ENCODE measurements at regions not wholly inside any gene's neighbourhood (a gene's known extent, or its start where the extent isn't known, plus 50 kb on each side); places are given as distances from the start of the nearest gene placed in this dataset.

- TF ChIP-seq, protein P1, sequence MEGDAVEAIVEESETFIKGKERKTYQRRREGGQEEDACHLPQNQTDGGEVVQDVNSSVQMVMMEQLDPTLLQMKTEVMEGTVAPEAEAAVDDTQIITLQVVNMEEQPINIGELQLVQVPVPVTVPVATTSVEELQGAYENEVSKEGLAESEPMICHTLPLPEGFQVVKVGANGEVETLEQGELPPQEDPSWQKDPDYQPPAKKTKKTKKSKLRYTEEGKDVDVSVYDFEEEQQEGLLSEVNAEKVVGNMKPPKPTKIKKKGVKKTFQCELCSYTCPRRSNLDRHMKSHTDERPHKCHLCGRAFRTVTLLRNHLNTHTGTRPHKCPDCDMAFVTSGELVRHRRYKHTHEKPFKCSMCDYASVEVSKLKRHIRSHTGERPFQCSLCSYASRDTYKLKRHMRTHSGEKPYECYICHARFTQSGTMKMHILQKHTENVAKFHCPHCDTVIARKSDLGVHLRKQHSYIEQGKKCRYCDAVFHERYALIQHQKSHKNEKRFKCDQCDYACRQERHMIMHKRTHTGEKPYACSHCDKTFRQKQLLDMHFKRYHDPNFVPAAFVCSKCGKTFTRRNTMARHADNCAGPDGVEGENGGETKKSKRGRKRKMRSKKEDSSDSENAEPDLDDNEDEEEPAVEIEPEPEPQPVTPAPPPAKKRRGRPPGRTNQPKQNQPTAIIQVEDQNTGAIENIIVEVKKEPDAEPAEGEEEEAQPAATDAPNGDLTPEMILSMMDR (IDR thresholded peaks at IDR 0.05) = no peak
- TF ChIP-seq EZH2 (IDR thresholded peaks at IDR 0.05; ENCODE audit: borderline replicate concordance, insufficient read depth, low read depth, low read length, poor library complexity, severe bottlenecking) = no peak
Observed at GRCh38 chr3:4231041-4231440, 72.1 kb upstream of the SETMAR start.

Data from B cell (primary cell).